HG03103 (cell line): ENCODE measurements at regions not wholly inside any gene's neighbourhood (a gene's known extent, or its start where the extent isn't known, plus 50 kb on each side); places are given as distances from the start of the nearest gene placed in this dataset.

Experiments
- ATAC-seq: cut with Tn5 transposase; IDR thresholded peaks from one replicate; pipeline ENCODE4 v1.9.1; 2021; ENCODE audit warnings: low read depth; ENCODE audit not compliant: unreplicated experiment

DNA sequence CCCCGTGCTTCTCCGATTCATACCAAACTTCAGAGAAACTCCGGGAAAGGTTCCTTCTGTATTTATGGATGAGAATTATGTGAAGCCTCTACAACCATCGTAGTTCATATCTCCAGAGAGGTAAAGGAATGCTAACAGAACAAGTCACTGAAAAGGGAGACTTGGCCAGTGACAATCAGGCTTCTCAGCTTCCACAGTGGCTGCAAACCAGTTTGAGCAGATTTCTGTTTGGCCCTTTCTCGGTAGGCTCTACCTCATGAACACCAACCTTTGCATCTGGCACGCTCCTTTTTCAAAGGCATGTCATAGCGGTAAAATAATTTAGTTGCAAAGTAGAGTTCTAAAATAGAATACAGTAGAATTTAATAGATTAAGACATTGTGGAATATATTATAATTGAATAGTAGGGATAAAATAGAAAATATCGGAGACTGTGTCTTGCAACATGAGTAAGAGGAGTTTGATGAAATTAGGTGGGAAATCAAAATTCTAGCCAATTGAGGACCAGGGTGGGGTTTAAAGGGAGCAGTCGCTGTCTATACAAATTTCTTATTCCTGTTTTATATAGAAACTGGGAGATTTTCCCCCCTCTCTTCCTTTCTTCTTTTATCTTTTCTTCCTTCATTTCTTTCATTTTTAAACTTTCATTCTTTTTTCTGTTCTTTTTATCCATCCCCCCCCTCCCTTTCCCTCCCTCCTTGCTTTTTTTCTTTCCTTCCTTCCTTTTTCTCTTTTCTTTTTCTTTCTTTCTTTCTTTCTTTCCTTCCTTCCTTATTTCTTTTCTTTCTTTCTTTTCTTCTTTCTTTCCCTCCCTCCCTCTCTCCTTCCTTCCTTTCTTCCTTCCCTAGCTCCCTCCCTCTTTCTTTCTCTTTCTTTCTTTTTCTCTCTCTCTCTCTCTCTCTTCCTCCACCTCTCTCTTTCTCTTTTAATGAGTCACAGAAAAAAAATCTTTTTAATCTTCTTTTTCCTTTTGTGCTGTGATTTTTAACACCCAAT is 161.5 kb upstream of the KLF6 start:
- ATAC-seq = no peak

DNA sequence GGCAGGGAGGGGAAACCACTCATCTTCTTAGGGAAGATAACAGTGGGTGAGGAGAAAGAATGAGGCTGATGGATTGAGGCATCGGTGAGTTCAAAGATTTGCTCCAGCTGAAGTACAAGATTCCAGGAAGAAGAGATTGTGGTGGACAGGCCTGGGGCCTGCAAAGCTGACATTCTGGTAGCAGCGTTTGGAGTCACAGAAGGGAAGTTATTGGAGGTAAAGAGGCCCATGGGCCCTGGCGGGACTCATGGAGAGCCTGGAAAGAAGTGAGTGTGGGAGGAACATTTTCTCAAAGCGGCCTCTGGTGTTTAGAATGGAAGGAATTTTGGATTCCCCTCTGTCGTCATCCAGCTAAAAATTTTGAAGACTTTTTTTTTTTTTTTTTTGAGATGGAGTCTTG is 160.0 kb upstream of the KLF6 start:
- no peak for ATAC-seq

DNA sequence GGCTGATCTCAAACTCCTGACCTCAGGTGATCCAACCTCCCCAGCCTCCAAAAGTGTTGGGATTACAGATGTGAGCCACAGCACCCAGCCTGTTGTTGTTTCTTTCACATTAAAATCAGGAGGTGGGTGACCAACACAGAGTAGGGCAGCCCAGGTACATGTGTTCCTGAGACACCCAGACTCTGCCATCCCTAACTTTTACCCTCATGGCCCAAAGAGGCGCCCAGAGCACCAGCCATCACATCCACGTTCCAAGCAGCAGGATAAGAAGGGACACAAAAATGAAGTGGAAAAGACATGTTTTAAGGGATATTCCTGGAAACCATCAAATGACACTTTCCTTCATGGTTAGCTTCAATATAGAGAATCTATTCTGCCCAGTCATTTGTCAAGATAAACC is 159.6 kb upstream of the KLF6 start:
- ATAC-seq = no peak

DNA sequence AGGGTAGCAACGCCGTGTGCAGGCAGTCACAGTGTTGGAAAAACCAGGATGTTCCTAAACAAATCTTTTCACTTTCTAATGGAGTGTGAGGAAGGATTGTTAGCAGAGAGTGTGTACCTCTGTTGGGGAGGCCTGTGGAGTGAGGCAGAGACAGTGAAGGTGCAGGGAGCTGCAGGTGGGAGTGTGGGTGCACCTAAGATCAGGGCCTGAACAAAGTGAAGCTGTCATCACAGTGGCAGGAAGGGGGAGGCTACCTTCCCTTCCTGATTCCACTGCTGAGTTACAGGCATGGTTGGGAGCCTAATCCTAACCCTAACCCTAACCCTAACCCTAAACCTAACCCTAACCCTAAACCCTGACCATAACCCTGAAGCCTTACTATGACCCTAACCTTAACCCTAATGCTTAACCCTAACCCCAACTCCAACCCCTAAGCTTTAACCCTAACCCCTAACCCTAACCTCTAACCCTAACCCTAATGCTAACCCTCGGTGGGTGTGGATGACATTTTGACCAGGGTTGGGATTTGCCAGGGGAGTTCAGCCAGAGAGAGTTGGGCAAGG is 158.8 kb upstream of the KLF6 start:
- no peak for ATAC-seq

DNA sequence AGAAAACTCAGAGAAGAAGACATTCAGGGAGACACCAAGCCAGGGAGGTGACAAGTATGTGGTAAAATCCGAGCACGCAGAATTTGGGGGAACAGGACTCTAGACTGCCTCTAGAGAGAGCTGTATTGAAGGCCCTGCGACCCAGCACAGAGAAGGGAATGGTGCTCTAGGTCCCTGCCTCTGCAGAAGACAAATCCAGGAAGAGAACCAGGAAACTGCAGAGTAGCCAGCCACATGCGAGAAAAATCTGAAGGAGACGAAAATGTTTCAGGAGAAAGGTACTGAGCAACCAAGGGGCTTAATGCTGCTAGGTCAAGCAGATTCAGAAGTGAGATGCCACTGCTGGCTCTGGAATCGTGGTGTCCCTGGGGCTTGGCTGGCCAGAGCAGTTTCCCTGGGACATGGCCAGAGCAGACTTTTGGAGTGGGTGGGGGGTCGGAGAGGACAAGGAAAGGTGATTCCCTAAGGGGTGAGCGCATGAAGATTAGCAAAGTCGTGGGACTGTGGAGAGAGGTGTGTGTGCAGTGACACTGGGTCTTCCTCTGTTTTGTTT is 158.0 kb upstream of the KLF6 start:
- no peak for ATAC-seq

DNA sequence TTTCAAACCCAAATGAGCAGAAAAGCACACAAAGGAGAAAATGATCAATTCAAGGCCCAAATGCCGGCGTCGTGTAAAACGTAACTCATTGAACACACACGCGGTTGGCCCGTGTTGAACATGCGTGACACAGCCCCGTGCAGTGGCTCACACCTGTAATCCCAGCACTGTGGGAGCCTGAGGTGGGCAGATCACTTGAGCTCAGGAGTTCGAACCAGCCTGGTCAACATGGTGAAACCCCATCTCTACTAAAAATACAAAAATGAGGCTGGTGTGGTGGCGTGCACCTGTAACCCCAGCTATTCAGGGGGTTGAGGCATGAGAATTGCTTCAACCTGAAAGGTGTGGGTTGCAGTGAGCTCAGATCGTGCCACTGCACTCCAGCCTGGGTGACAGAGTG is 156.7 kb upstream of the KLF6 start:
- ATAC-seq = no peak

DNA sequence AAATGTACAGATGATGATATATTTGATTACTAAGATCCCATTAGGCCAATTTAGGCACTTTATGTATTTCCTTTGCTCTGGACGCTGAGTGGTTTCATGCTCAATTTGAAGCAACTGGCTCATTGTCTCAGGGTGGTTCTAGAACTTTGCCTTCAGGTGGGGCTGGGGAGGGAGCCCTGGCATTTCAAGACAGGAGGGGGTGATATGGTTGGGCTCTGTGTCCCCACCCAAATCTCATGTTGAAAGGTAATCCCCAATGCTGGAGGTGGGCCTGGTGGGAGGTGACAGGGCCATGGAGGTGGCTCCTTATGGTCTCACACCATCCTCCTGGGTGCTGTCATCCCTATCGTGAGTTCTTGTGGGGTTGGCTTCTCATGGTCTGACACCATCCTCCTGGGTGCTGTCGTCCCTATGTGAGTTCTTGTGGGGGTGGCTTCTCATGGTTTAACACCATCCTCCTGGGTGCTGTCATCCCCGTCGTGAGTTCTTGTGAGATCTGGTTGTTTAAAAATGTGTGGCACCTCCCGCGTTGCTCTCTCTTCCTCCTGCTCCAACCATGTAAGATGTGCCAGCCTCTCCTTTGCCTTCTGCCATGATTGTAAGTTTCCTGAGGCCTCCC is 151.5 kb upstream of the KLF6 start:
- no peak for ATAC-seq

DNA sequence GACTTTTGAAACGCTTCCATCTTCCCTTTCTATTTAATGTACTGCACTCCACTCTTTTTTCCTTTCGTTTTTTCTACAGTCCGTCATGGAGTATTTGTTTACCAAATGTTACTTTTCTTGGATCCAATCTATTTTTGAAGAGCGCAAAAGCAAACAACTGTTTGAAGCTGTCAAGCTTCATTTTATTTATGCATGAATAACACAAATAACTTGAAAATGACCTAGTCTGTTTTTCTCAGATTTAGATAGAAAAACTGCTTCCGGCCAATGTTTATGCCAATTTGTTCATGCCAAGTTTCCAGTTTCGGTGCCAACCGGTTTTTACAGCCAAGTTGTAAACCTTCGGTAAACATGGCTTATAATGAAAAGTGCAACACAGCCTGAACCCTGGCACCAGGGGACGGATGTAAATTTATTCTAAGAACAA is 150.9 kb upstream of the KLF6 start:
- ATAC-seq = no peak

DNA sequence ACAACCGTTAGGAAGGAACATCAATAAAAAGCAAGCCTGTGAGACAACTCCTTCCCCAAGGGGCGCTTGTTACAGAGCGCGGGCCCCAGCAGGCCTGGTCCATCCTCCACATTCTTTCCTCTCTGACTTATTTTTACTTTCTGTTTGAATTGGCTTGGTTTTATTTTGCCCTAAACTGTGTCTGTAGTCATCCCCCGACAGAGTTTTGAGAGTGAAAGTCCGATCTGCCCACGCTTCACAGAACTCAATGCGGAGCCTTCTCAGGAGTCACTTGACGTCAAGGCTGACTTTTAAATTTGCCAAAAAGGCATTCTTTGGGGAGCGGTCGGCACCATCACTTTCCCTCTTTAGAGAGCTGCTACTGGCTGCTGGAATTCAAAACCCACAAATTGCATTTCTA is 150.1 kb upstream of the KLF6 start:
- peak; percentile 97 for ATAC-seq

DNA sequence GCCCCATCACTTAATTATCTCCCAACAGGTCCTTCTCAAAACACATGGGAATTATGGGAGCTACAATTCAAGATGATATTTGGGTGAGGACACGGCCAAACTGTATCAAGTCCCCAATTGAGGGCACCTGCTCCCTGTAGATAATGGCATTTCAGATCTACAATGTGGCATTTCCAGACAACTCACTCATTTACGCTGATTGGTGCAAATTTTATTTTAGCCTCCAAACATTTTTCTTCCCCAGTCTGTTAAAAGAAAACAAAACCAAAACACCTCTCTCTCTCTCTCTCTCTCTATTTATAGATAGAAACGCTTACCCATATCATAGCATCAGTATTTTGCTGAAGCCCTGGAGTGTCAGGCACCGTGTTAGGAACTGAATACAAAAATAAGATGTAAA is 148.7 kb upstream of the KLF6 start:
- ATAC-seq = no peak

DNA sequence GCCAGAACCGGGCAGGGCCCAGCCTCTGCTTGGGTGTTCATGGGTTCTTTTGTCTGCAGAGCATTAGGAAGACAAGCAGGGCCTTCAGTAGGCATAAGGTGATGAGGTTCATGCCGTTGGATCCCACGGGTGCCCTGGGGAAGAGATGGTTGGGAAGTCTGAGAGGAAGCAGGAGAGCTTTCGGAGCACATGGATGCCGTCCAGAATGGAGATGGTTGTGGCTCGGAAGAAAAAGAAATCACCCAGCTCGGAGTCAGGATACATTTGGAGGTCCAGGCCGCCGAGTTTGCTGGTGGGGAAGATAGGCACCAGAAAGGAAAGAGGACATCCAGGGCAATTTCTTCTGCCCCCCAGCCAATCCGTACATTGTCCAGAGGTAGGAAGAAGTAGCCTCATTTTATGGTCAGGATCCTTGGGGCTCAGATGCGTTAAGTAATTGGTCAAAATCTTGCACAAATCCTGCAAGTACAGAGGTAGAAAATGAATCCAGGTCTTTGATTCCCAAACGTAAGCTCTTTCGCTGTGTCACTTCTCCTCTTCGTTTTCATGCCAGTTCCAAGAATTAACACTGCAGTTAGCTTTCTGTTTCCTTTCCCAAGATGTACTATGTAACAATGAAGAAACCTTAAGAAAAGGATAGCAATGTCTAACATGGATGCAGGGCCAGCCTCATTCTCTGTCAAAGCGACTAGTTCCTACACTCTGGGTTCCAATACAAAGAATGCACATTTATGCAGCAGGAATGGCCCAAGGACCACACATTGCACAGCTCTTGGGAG is 147.8 kb upstream of the KLF6 start:
- no peak for ATAC-seq

DNA sequence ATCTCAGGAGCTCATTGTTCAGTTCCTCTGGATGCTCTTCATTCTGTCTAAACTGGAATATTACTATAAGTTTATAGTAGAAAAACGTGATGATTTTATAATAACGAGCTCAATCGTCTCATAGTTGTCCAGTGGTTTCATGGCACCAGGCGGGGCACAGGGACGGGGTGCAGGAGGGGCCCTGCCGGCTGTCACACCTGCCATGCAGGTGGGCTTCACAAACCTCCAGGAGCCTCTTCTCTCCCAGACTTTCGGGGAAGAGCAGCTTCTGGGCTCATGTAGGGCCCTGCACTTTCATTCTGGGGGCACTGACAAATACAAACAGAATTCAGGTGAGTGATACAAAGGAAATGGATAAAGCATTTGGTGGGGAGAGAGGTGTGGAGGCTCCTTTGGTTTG is 146.9 kb upstream of the KLF6 start:
- no peak for ATAC-seq

DNA sequence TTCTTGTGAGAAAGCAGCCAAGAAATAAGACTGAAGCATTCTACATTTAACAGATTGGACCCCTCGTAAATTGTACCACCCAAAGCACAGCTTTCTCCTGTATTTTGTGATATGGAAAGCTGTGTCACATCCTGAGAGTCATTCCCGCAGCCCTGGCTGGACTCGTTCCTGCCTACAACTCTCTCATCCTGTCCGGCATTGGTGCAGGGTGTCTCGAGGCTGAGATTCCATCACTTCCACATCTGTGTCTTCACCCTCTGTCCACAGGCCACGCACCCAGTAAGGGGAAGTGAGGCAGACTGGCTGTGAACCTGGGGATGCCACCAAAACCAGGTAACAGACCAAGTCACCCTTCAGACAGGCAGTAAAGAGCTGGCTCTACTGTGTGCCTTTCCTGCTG is 146.2 kb upstream of the KLF6 start:
- no peak for ATAC-seq

DNA sequence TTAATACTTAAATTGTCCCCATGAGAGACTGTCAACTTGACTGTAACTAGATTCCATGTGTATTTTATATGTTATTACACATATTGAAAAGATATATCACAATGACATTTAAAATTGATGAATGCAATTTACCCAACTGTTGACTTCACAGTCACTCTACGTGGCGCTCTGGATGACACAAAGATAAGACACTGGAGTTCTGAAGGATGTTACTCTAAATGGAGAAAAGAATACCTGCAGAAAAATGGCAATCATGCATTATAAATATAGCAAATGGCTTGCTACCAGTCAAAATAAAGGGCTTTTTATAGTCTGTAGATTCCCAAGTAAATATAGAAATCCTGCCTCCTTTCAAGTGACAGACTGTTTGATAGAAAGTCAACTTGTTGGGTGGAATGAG is 143.6 kb upstream of the KLF6 start:
- ATAC-seq = no peak

DNA sequence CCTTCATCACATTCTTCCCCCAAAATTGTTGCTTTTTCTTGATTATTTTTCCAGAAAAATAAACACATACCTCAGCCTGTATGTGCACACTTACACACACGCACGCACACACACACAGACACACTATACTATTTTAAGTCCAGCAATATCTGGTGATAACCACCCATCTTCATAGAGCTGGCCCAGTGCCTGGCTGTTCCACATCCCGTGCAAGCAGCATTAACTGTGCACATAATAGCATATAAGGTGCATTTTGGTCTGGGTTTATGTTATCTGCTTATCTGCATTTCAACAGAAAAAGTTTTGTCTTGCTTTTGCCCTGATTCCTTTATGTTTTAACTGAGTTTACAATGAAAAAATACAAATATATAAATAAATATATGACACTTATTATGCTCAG is 143.1 kb upstream of the KLF6 start:
- no peak for ATAC-seq

DNA sequence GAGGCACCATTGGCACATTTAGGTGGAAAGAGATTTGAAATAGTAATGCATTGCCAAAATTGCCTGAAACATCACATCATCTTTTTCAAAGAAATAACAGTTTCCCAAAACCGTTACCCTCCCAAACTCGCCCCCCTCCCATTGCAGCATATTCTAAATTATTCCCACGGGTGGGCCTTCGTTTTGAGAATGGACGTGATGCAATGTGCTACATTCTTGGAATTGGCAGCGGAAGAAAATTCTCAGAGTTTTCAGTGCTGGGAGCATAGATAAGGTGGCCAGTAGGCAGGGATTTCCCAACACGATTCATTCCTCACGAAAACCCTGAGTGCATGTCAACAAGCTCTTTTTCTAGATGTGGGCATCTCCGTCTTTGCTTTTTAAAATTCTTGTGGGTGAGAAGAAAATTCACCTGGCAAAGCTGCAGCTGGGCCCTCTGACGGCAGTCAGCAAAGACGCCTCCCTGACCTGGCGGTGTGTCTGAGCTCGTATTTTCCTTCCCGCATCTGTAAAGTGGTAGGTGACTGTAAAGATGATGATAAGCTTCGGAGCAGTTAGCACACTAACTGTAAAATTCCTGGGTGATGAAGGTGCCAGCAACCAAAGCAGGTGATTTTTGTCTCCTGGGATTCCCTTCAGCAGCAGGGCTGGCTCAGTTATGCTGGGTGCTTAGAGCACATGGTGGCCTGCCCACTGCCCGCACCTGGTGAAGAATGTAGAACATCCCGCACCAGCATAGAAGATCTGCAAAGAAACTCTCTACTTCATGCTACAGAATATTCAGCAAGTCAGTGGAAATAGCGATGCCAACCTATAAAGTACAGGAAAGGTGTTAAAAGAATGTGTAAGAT is 141.9 kb upstream of the KLF6 start:
- no peak for ATAC-seq

DNA sequence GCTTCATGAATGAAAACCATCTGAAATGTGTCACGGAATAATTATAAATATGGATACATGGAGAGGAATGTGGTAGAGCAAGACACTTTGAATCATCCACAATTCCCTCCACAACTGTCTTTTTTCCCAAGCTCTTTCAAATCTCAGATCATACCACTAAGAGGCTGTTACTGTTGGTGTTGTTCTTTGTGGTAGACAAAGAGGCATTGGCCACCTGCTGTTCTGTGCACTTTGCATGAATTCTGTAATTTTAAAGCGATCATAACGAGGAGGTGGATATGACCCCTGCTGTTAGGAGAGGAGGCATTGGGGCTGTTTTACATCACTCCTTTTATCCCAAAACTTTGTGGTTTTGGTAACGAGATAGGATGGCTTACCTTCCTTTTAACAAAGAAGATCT is 141.2 kb upstream of the KLF6 start:
- no peak for ATAC-seq

DNA sequence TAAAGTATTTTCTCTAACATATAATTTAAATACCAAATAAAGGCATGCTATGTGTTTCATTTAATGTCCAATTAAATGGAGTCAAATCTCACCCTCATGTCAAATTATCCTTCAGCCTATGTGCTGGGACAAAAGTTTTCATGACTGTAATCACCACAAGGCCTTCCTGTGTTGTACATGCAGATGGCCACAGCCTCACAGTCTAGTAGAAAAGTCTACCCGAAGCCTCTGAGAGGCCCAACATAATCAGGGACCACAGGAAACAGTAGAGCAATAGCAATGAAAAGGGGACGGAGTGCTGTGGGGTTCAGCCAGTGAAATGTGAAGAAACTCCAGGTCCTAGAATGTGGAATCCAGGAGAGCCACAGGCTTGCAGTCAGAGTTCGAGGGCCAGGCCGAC is 140.2 kb upstream of the KLF6 start:
- no peak for ATAC-seq

DNA sequence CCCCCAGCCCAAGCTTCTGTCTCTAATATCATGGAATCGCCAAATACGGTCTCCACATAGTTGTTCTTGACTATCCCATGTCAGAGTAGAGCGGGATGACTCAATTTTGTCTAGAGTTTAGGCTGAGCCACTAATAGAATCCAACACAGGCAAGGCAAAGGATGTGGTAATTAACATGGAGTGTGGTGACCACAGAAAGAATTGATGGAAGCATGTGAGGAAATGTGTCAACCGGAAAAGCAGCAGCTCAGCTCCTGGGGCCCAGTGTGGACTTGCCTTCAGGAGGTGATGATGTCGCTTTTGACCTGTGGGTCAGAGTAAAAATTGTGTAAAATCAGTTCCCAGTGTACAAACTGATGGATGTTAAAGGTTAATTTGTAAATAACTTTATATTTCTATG is 139.3 kb upstream of the KLF6 start:
- ATAC-seq = no peak

DNA sequence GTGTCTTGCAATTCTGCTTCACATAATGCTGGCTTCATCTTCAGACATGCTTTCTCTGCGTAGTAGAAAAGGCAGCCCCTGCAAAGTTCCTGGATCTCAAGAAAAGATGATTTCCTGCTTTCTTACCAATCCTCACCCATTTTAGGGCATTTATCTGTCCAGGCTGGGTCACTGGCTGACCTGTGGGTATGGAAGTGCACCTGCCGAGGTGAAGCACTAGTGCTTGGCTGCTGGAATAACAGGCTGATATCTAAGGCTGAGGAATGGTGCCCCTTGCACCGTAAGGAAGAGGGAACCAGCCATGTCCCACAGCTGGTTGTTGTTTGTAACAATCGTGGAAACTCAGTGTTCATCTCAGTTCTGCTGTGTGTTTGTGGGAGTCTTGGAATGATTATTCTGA is 138.0 kb upstream of the KLF6 start:
- no peak for ATAC-seq
